ENCODE measurements at regions not wholly inside any gene's neighbourhood (a gene's known extent, or its start where the extent isn't known, plus 50 kb on each side); places are given as distances from the start of the nearest gene placed in this dataset.
"Not testable (repeated sequence)": the region's sequence is repeated elsewhere in the genome, so short reads cannot be mapped to it uniquely, and the experiment has no call there.

DNA sequence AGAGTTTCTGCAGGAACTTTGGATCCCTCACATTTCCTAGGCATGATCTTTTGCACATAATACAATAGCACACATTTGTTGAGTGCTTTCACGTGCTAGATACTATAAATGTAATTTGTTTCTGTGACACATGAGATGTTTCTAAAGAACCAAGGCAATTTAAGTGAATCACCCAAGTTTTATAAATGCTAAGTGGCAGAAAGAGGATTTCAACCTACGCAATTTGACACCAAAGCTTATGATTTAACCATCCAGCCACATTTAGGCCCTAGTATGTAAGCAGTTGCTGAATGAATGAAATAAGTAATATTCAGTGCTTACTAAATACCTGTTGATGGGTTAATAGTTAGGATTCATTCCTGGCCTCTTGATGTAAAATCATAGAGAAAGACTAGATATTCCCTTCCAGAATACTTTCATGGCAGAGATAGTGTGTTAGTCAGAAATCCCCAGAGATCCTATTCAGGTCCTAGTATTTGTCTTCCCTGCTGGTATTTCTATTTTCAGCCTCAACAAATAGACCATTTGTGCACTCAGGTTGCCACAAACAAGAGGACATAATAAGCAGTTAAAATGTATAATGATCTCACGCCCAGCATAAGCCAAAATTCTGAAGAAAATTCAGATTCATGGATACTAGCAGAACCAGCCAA is 572.6 kb downstream of the IPMK start:
- DNase-seq = no peak

- DNase-seq = no peak
These were observed 575.3 kb downstream of the IPMK start for GRCh38 chr10:57692255-57692980.

GRCh38 chr10:57689596-57690297 is 577.9 kb downstream of the IPMK start:
- DNase-seq = no peak

DNA sequence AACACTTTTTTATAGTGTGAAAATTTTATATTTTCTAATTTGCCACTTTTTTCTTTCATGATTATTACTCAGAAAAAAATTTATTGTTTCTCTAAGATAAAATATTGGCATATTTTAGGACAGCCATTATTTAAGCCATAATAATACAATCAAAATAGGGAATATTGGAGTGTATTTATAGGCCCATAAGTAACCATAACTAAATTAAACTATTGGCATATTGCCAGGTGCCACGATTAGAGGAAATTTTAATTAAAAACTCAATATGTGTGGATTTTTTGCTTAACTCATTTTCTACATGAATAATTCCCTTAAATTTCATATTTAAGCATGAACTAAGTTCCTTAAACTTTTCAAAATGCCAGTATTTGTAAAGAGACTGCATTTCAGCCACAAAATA is 587.8 kb downstream of the IPMK start:
- no peak for DNase-seq

GRCh38 chr10:57675125-57675524 is 592.6 kb downstream of the IPMK start:
- no peak for DNase-seq

DNA sequence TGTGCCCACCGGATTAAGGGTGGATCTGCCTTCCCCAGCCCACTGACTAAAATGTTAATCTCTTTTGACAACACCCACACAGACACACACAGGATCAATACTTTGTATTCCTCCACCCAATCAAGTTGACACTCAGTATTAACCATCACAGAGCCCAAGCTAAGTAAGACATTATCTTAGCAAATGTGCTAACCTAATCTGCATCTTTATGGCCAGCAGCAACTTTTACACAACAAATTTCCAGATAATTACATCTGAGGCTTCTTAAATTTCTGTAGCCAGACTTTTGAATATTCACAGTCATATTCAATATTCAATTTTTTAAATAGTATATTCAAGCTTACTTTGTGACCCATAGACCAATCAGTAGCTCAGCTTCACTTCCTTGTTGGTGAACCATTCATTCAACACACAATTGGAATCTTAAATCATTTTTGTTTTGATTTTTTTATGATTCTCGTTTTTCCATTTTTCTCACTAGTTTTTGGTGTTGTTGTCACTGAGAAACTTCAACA is 594.2 kb downstream of the IPMK start:
- no peak for DNase-seq

GRCh38 chr10:57664815-57665214 is 602.9 kb downstream of the IPMK start:
- DNase-seq = no peak

- no peak for DNase-seq
These were observed 604.3 kb downstream of the IPMK start for GRCh38 chr10:57663401-57663800.

GRCh38 chr10:57661206-57661605 is 606.5 kb downstream of the IPMK start:
- DNase-seq = no peak

DNA sequence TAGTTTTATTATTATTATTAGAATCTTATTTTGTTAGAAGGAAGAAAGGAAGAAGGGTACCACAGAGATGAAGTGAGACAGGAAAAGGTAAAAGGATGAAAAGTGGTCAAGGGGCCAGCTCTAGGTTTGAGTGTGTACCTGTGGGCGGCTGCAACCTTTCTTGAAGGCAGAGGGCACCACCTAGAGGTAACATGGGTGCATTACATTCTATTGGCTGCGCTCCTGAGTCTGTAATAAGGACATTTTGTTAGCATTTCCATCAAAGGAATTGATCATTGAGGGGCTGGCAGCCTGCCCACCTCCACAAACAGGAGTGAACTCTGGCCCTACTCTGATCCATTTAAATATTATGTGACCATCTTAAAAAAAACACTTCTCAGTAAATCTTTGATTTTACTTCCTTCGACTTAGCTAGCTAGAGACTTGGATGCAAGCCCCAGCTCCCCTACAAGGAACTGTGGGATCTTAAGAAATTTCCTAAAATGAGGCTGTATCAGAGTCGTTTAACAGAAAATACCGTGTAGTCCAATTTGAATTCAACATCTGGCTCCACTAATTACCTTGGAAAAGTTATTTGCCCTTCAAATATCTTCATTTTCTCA is 610.4 kb downstream of the IPMK start:
- peak in 34 of 56 donors; percentile 0 to 62 (median 8) for DNase-seq

GRCh38 chr10:57654856-57655255 is 612.8 kb downstream of the IPMK start:
- no peak for DNase-seq

DNA sequence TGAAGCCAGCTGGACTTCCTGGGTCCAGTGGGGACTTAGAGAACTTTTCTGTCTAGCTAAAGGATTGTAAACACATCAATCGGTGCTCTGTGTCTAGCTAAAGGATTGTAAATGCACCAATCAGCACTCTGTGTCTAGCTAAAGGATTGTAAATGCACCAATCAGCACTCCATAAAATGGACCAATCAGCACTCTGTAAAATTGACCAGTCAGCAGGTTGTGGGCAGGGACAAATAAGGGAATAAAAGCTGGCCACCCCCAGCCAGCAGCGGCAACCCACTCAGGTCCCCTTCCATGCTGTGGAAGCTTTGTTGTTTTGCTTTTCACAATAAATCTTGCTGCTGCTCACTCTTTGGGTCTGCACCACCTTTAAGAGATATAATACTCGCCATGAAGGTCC is 622.6 kb downstream of the IPMK start:
- DNase-seq = not testable (repeated sequence)

- no peak for DNase-seq
These were observed 629.3 kb downstream of the IPMK start for GRCh38 chr10:57638411-57638810.

DNA sequence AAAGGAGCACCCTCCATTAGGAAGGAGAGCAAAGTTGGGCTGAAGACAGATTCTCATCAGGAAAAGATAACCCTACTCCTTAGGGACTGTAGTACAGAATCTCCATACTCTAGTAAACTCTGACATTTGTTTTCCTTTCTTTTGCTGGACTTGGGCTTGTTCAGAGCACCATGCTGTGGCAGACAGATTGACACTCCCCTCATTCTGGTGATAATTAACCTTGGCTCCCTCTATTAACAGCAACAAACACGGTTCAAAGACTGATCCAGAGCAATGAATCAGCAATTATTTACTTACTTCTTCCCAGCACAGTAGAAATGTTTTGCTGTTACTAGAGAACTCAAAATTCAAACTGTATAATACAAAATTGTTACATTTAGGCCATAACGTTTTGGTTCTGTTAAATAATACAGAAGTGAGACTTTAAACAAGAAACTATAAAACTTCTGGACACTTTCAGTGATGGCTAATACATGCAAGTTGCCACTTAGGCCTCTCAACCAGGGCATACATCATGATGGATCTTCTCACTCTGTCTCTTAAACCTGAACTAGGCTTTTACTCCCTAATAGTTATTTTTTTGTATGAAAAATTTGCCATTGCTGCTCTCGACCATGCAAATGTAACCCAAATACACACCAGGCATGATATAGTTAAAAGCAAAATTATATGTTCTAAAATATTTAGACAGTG is 639.0 kb downstream of the IPMK start:
- no peak for DNase-seq

GRCh38 chr10:57627642-57628178 is 640.0 kb downstream of the IPMK start:
- DNase-seq = no peak

DNA sequence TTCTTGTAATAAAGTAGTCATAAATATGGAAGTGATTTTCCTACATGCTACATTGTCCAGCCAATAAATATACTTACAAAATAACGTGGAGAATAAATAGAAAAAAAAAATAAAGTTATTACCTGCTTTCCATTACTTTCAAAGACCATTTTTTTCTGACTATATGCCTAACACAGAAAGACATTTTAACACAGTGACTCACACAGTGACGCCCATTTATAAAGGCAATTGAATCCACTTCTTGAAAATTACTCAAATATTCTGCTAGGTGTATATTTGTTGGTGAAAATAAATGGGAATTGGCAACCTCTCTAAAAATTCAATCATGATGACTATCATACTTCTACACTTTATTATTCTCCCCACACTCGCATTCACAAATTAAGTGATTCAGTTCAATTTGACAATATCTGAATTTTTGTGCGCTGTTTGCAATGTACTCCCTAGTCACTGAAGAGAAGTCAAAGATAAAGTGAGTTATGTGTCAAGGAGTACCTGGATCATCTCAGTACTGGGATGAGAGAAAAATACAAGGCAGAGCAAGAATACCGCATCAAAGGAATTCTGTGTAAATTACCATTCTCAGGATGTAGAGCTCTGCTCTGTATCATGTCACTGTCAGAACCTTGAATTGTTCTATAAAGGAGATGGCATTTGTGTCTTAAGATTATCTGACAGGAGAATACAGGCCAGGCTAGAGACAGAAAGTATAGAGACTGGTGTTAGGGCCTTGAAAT is 642.7 kb downstream of the IPMK start:
- no peak for DNase-seq

DNA sequence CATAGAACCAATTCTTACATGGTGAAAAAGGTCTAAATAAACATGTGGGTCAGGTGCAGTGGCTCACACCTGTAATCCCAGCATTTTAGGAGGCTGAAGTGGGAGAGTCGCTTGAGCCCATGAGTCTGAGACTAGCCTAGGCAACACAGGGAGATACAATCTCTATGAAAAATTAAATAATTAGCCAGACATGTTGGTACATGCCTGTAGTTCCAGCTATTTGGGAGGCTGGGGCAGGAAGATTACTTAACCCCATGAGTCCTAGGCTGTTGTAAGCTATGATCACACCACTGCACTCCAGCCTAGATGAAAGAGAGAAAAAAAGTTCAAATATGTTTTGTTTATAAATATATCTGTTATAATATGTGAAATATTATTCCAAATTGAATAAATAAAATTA is 643.6 kb downstream of the IPMK start:
- DNase-seq = no peak

- no peak for DNase-seq
These were observed 646.2 kb downstream of the IPMK start for GRCh38 chr10:57621466-57621865.

GRCh38 chr10:57605948-57606485 is 661.7 kb downstream of the IPMK start:
- DNase-seq = no peak

- DNase-seq = no peak
These were observed 668.3 kb downstream of the IPMK start for GRCh38 chr10:57599440-57599839.
